ENCODE measurements at regions not wholly inside any gene's neighbourhood (a gene's known extent, or its start where the extent isn't known, plus 50 kb on each side); places are given as distances from the start of the nearest gene placed in this dataset.

DNA sequence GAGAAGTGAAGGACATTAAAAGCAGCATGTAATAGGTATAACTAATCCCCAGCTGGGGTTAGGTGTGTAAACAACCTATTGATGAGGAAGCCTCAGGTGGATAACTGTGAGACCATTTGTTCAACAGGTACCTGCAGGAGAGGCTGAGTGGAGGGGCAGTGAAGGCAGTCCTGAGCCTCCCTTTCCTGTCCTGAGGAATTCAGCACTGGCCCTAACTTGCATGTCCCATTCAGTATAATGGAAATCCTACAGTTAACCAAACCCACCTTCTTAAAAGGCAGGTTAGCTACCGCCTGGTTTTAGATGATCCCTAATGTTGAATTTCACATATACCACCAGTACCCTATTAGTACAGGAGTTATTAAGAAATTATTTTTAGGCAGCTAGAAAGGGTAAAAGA, 225.9 kb upstream of the GOT2 start:
- Histone ChIP-seq H3K27ac (no peak overlapping the region), H3K9me3 (no peaks in the 10 kb centered on the region), H3K4me1 (no peaks in the 10 kb centered on the region), H3K27me3 (no peaks in the 10 kb centered on the region), H3K4me3 (no peak overlapping the region), H3K36me3 (no peaks in the 10 kb centered on the region)
- TF ChIP-seq, protein P1, sequence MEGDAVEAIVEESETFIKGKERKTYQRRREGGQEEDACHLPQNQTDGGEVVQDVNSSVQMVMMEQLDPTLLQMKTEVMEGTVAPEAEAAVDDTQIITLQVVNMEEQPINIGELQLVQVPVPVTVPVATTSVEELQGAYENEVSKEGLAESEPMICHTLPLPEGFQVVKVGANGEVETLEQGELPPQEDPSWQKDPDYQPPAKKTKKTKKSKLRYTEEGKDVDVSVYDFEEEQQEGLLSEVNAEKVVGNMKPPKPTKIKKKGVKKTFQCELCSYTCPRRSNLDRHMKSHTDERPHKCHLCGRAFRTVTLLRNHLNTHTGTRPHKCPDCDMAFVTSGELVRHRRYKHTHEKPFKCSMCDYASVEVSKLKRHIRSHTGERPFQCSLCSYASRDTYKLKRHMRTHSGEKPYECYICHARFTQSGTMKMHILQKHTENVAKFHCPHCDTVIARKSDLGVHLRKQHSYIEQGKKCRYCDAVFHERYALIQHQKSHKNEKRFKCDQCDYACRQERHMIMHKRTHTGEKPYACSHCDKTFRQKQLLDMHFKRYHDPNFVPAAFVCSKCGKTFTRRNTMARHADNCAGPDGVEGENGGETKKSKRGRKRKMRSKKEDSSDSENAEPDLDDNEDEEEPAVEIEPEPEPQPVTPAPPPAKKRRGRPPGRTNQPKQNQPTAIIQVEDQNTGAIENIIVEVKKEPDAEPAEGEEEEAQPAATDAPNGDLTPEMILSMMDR (IDR thresholded peaks at IDR 0.05), result no peak
- TF ChIP-seq EP300 (IDR thresholded peaks at IDR 0.05; ENCODE audit: low read depth), result no peak
- no peak for TF ChIP-seq POLR2AphosphoS5 (IDR thresholded peaks at IDR 0.05)
- TF ChIP-seq POLR2A (IDR thresholded peaks at IDR 0.05), result no peak
- DNase-seq, result no peak
- intact Hi-C loops (cut with DNase I; ENCODE audit: low total_unique reads) (no loop called here), in situ Hi-C loops (cut with MboI; ENCODE audit: low pct_ligation_motif_present in 1 of 4, low pct_unique_long_range_greater_than_20kb in 1 of 4, low sequenced_read_pairs in 3 of 4) (no loop called here)
- 83% methylated on average over 1 of the region's 1 CpG; no CpG with 5 or more reads in 1 of the 2 donors for WGBS, 2 donors (ENCODE audit: low coverage in 1 of 2)

DNA sequence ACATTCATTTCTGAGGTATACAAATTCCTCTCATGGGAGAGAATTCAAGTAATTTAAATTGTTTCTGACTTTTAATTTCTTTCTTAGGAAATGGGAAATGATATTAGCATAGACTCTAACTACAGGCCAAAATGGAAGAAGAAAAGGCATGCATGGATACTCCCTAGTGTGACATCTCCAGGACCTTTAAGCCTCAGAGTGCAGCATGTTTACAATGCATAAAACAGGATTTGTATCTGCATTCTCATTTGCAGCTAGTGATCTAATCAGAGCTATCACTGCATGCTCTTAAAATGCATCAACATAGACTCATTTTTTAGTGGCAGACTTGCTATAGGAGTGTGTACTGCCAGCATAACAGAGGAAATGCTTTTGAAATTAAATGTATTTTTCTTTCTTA, 224.6 kb upstream of the GOT2 start:
- no peak for TF ChIP-seq POLR2A (IDR thresholded peaks at IDR 0.05)
- in situ Hi-C loops (cut with MboI; ENCODE audit: low pct_ligation_motif_present in 1 of 4, low pct_unique_long_range_greater_than_20kb in 1 of 4, low sequenced_read_pairs in 3 of 4) (no loop called here), intact Hi-C loops (cut with DNase I; ENCODE audit: low total_unique reads) (no loop called here)
- Histone ChIP-seq H3K4me1 (no peaks in the 10 kb centered on the region), H3K9me3 (peaks cover 0 to 4% of the 10 kb centered on the region in 2 donors), H3K27me3 (no peaks in the 10 kb centered on the region), H3K4me3 (no peak overlapping the region), H3K27ac (no peak overlapping the region), H3K36me3 (no peaks in the 10 kb centered on the region)
- no peak for DNase-seq

DNA sequence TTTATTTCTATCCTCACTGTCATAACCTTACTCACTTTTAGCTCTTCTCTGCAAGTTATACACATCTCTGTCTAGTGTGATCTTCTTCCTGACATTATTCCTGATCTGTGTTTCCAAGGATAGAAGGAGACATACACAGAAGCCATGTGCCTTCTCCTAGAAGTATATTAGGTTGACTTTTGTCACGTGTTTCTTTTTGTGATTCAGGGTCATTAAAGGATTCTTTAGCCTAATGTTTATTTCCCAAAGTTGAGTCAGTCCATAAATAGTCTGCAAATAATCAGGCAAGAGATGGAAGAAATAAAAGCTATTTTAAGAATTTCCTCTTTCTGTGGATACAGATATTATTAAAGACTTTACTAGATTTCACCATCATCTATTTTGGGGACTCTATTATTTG, 214.1 kb upstream of the GOT2 start:
- no peak overlapping the region for H3K27ac ChIP-seq
- peaks cover 0 to 5% of the 10 kb centered on the region in 2 donors for H3K9me3 ChIP-seq
- in situ Hi-C loops (cut with MboI; ENCODE audit: low pct_ligation_motif_present in 1 of 4, low pct_unique_long_range_greater_than_20kb in 1 of 4, low sequenced_read_pairs in 3 of 4), result no loop called here
- DNase-seq, result no peak
- intact Hi-C loops (cut with DNase I; ENCODE audit: low total_unique reads), result no loop called here
- H3K4me3 ChIP-seq, result no peak overlapping the region
- H3K27me3 ChIP-seq, result no peaks in the 10 kb centered on the region
- no peaks in the 10 kb centered on the region for H3K4me1 ChIP-seq
- TF ChIP-seq, protein P1 (IDR thresholded peaks at IDR 0.05), result no peak
- TF ChIP-seq POLR2A (IDR thresholded peaks at IDR 0.05), result no peak
- no peak for TF ChIP-seq EP300 (IDR thresholded peaks at IDR 0.05; ENCODE audit: low read depth)
- TF ChIP-seq POLR2AphosphoS5 (IDR thresholded peaks at IDR 0.05), result no peak
- no peaks in the 10 kb centered on the region for H3K36me3 ChIP-seq
- WGBS, 2 donors (ENCODE audit: low coverage in 1 of 2), result 43 to 67% methylated on average over 1 of the region's 1 CpG

DNA sequence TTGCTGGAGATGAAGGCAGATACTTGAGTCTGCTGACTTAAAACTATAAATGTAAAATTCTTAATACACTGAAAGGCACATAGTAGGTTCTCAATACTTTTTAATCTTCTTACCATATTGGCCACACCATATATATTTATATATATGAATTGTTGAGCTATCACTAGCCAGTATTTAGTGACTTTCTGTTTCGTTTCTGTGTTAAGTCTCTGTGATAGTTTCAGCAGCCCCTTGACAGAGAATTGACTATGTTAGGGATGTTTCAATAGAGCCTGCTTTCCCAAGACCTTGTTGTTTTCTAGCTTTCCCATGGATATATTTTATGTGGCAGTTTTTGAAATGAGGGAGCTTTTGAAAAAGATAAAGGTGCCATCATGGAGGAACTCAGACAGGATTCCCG, 206.5 kb upstream of the GOT2 start:
- 63 to 73% methylated on average over 2 of the region's 2 CpGs for WGBS, 2 donors (ENCODE audit: low coverage in 1 of 2)
- Histone ChIP-seq H3K27ac (no peak overlapping the region), H3K36me3 (no peaks in the 10 kb centered on the region), H3K4me1 (no peaks in the 10 kb centered on the region), H3K9me3 (no peaks in the 10 kb centered on the region), H3K27me3 (no peaks in the 10 kb centered on the region), H3K4me3 (no peak overlapping the region)
- intact Hi-C loops (cut with DNase I; ENCODE audit: low total_unique reads) (no loop called here), in situ Hi-C loops (cut with MboI; ENCODE audit: low pct_ligation_motif_present in 1 of 4, low pct_unique_long_range_greater_than_20kb in 1 of 4, low sequenced_read_pairs in 3 of 4) (no loop called here)
- TF ChIP-seq, protein P1 (IDR thresholded peaks at IDR 0.05), result no peak
- TF ChIP-seq POLR2A (IDR thresholded peaks at IDR 0.05) (no peak), EP300 (IDR thresholded peaks at IDR 0.05; ENCODE audit: low read depth) (no peak), POLR2AphosphoS5 (IDR thresholded peaks at IDR 0.05) (no peak)
- no peak for DNase-seq

DNA sequence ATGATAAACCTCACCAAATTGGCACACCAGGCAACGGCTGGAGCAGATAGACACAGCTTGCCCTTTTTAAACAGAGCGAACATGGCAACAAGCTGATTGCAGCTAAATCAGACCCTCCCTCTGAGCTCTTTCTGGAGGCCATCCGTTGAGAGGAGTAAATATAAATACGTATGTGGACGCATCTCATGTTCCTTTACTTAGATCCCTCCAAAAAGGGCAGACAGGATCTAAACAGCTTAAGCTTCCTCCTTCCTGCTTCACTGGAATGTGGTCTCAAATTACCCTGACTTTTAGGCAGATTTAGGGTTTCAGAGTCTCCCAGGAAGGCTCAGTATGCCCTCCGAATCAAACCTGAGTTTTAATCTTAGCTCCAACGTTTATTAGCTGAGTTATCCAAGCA, 204.7 kb upstream of the GOT2 start:
- no peak for DNase-seq
- Histone ChIP-seq H3K27ac (no peak overlapping the region), H3K4me3 (no peak overlapping the region), H3K9me3 (no peaks in the 10 kb centered on the region), H3K4me1 (no peaks in the 10 kb centered on the region), H3K27me3 (no peaks in the 10 kb centered on the region), H3K36me3 (no peaks in the 10 kb centered on the region)
- WGBS, 2 donors (ENCODE audit: low coverage in 1 of 2), result 45 to 46% methylated on average over 7 of the region's 7 CpGs
- in situ Hi-C loops (cut with MboI; ENCODE audit: low pct_ligation_motif_present in 1 of 4, low pct_unique_long_range_greater_than_20kb in 1 of 4, low sequenced_read_pairs in 3 of 4), result no loop called here
- TF ChIP-seq, protein P1 (IDR thresholded peaks at IDR 0.05), result no peak
- TF ChIP-seq POLR2A (IDR thresholded peaks at IDR 0.05), result no peak
- no peak for TF ChIP-seq EP300 (IDR thresholded peaks at IDR 0.05; ENCODE audit: low read depth)
- TF ChIP-seq POLR2AphosphoS5 (IDR thresholded peaks at IDR 0.05), result no peak
- intact Hi-C loops (cut with DNase I; ENCODE audit: low total_unique reads), result no loop called here
